DMS114 treated with DMSO at 0.1 percent for 48 hours (cell line): ENCODE measurements at regions not wholly inside any gene's neighbourhood (a gene's known extent, or its start where the extent isn't known, plus 50 kb on each side); places are given as distances from the start of the nearest gene placed in this dataset.

ENCODE experiments used
- DNase-seq: peaks from one replicate; lab custom pipeline; 2025; ENCODE audit not compliant: unreplicated experiment; lab: John Stamatoyannopoulos, UW

DNA sequence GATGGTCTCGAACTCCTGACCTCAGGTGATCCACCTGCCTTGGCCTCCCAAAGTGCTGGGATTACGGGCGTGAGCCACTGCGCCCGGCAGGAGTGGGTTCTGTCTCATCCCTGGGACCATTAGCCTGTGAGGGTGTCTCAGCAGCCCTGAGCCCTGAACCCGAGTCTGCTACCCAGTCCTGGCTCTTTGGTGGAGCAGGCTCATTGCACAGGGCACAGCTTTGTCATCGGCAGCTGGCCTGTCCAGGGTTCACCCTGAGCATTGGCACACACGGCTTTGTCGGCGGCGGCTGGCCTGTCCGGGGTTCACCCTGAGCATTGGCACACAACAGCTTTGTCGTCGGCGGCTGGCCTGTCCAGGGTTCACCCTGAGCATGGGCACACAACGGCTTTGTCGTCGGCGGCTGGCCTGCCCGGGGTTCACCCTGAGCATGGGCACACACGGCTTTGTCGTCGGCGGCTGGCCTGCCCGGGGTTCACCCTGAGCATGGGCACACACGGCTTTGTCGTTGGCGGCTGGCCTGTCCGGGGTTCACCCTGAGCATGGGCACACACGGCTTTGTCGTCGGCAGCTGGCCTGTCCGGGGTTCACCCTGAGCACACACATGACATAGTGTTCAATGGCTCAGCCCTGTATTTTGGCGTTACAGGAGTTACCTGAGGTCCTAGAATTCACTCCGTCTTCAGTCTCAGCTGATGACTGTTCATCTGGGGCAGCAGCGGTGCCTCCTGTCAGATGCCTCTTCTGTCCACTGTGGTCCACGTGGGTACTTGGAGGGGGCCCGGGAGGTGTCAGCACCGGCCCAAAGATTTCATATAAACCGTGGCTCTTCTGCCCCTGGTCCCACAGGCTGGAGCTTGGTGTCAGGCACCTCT lies 1082.5 kb downstream of the BRD1 start:
- no peak for DNase-seq

DNA sequence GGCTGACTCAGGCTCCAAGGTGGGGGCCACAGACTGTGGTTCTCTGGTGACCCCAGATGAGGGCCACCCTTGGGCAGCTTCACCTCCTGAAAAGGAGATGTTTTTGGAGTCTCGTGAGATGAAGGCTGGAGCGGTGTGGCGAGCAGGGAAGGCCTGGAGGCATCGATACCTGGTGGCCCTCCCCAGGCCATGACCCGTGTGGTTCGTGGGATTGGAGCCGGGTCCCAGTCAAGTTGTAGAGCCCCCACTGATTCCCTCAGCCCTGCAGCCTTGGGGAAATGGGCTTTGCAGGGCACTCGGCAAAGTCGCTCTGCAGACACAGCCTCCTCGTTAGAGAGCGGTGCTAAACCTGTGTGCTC lies 1083.4 kb downstream of the BRD1 start:
- DNase-seq: no peak

- DNase-seq: no peak
These were observed 1083.9 kb downstream of the BRD1 start for GRCh38 chr22:48743601-48744282.

DNA sequence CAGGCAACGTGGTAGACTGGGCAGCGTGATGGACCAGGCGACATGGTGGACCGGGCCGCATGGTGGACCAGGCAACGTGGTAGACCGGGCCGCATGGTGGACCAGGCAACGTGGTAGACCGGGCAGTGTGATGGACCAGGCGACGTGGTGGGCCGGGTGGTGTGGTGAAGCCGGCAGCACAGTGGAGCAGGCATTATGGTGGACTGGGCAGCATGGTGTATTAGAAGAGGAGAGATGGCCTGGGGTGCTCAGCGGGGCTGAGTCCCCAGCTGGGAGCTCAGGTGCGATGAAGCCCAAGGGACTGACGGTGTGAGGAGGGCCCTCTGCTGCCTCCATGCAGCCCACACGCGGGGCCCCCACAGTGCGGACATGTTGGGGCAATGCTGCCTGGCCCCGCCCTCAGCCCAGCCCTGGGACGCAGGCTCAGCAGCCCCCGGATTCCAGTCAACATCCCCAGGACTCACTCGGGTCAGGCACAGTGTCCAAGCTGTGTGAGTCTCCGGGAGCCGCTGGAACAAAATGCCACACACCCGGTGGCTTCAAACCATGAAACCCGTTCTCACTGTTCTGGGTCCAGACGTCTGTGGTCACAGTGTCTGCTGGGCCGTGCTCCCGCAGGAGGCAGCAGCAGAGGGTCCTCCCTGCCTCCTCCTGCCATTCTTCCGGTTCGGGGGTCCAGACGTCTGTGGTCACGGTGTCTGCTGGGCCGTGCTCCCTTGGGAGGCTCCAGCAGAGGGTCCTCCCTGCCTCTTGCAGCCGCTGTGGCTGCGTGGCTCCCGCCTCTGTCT lies 1084.9 kb downstream of the BRD1 start:
- no peak for DNase-seq

GRCh38 chr22:48742191-48742555 lies 1085.5 kb downstream of the BRD1 start:
- DNase-seq: no peak

- DNase-seq: no peak
These were observed 1086.1 kb downstream of the BRD1 start for GRCh38 chr22:48741540-48741939.

GRCh38 chr22:48740731-48741405 lies 1086.8 kb downstream of the BRD1 start:
- DNase-seq: no peak

DNA sequence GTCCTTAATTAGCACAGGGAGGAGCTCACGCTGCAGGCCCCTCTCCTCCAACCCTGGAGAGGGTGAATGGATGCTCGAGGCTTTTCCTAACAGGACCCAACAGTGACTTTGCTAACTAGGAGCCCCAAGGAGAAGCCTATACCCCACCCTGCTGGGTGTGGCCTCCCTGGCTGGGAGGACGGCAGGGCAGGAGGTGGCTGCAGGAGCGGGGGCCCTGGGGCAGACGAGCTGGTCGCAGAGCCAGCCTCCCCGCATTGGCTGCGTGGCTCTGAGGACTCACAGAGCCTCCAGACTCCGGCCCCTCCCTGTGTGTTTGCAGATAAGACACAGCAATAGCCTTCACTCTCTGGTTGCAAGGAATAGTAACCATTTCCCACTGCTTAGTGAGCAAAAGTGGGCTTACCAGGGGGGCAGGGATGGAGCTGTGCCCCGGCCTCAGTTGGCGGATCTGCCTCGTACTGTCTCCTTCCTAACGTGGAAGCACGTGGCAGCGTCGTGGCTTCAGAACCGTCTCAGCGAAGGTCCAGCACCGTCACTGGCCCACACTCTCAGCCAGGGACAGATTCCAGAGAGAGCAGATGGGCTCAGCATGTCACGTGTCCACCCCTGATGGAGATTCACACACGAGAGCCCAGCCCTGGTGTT lies 1087.5 kb downstream of the BRD1 start:
- no peak for DNase-seq

DNA sequence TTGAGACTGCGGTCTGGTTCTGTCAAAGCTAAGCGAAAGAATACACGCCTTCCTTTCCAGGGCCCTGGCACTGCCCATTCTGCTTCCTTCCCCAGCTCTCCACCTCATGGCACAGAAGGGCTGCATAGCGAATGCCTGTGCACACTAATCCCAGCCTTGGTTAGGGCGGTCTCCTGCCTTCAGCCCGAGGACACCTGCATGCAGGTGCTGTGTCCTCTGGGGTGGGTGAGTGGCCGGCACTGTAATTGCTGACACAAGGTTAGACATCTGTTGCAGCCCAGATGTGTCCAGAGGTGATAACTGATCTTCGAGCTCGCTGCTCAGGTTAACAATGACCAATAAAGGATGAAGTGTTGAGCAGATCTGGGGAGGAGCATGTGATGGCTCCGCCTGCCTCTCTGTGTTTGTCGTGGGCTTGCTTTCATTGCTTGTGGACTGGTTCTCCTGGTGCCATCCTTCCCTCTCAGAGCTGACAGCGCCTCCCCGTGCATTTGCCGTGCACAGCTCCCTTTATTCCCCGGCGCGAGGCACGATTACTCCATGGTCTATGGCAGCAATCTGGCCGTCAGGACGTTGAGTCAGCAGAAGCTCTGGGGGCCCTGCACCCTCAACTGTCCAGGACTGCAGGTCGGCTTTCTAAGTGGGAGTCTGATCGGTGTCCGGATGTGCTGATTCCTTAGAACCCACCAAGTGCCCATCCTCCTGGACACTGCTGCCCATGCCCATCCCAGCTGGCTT lies 1088.2 kb downstream of the BRD1 start:
- no peak for DNase-seq

GRCh38 chr22:48738204-48738980 lies 1089.3 kb downstream of the BRD1 start:
- DNase-seq: no peak

GRCh38 chr22:48737461-48738203 lies 1090.0 kb downstream of the BRD1 start:
- DNase-seq: no peak

DNA sequence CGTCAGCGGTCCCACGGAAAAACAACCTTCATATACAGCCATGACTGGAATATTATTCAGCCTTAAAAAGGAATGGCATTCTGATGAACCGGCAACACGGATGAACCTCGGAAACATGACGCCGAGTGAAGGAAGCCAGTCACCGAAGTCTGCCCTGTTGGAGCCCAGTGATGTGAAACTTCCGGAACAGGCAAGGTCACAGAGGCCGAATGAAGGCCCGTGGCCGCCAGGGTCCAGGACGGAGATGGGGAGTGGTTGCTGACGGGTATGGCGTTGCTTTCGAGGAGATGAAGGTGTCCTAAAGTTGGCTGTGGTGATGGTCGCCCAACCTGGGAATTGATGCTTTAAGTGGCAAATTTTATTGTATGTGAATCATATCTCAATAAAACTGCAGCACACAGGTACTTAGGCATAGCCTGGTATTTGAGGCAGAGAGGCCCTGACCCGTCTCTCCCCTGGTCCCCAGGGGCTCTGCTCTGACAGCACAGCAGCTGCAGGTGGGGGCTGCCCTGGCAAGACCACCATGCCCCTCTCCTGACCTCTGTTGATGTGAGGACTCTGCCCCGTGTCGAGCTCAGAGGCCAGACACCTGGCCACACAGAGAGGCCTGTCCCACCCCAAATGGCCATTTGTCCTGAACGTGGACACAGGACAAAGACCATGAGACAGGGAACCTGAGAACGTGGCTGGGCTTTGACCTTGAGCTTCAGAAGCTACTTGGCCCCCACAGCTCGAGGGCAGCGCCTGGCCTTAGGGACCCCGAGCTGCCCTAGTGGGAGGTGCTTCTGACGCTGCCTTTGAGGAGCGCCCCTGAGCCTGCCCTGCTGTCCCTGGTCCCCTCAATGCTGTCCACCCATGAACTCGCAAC lies 1090.8 kb downstream of the BRD1 start:
- no peak for DNase-seq

- no peak for DNase-seq
These were observed 1092.7 kb downstream of the BRD1 start for GRCh38 chr22:48734961-48735360.

DNA sequence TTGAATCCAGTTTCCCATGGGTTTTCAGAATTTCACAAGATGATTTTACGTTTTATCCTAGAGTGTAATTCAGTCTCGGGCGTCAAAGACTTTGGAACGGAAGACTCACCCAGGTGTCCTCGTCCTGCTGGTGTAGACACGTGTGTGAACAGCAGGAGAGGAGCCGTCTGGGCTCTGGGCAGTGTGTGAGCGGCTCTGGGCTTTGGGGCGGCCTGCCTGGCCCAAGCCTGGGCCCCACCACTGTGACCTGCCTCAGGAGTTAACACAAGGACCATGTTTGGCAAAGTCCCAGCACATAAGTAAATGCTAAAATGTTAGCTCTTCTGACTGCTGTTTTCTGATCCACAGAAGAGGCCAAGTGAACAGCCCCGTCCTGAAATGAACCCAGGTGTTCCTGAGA lies 1093.3 kb downstream of the BRD1 start:
- DNase-seq: no peak

DNA sequence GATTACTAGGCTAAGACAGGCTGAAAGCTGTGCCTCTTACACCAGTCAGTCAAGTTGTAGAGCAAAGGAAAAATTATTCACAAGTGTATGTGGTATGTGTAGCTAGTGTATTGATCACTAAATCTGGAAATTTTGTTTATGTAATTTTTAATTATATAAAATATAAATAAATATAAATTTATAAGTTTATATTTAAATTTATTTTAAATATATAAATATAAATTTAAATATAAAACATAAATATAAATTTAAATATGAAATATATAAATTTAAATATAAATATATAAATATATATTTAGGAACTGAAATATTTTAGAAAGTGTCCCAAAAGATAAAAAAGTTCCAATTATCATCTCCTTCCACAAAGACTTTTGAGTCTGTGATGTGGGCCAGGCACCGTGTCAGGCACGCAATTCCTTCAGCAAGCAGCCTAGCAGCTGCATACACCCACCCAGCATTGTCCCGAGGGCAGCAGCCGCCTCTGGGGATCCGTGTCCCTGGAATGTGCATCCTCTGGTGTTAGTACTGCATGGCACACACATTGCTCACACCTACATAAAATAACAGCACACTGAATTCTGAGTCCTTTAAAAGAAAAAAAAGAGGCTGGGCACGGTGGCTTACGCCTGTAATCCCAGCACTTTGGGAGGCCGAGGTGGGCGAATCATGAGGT lies 1098.0 kb downstream of the BRD1 start:
- no peak for DNase-seq

GRCh38 chr22:48727454-48728058 lies 1100.1 kb downstream of the BRD1 start:
- no peak for DNase-seq

DNA sequence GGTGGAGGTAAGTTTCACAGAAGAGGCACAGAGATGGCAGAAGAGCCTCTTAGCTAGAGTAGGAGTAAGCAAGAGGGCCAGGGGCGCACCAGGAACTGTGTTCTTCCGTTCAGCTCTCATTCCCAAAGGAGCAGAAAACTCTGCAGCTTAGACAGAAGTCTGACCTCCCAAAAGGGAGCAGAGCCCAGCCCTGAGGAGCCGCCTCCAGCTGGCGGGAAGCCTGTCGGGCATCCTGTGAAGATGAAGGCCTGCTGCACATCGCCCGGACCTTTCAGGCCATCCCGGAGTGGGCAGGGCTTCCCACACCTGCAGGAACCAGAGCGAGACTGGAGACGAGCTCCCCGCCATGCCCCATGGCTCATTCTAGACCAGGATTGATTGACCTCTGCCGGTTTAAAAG lies 1102.8 kb downstream of the BRD1 start:
- DNase-seq: no peak
